A673 (cell line): ENCODE measurements at regions not wholly inside any gene's neighbourhood (a gene's known extent, or its start where the extent isn't known, plus 50 kb on each side); places are given as distances from the start of the nearest gene placed in this dataset.

ENCODE experiments used
- BruUV-seq: library from RNA; stranded (reverse); fragments of 400-500 nt; replicated peaks from 2 replicates; lab custom pipeline; 2021; lab: Mats Ljungman, UMichigan
- CTCF ChIA-PET: fragments of 300-600 bp; sonication (Branson Sonifier 250); formaldehyde crosslinking; loops from one replicate; lab custom pipeline; 2022; ENCODE audit warnings: antibody characterized with exemption; lab: Charles Lee
- POLR2A ChIA-PET: fragments of 300-600 bp; sonication (Branson Sonifier 250); formaldehyde crosslinking; loops from one replicate; lab custom pipeline; 2022; ENCODE audit warnings: antibody characterized with exemption; ENCODE audit not compliant: low non-redundant PET; lab: Charles Lee
- DNase-seq: peaks from one replicate; pipeline ENCODE4 v3.0.0-alpha.2; 2015; ENCODE audit warnings: low spot score
- H3K27ac ChIP-seq: fragments of 200-600 bp; sonication (generic); 2 replicates; pipeline ENCODE4 v1.5.1; 2016; ENCODE audit warnings: mixed run types, low read depth, mild to moderate bottlenecking, mixed read lengths, antibody characterized with exemption, low read length; ENCODE audit not compliant: poor library complexity, severe bottlenecking
- H3K27me3 ChIP-seq: fragments of 200-600 bp; sonication (generic); replicated peaks from 2 replicates; pipeline ENCODE4 v1.6.1; 2017; ENCODE audit warnings: mixed run types, low read depth, mild to moderate bottlenecking, mixed read lengths, antibody characterized with exemption, low read length; ENCODE audit not compliant: insufficient read depth, poor library complexity
- H3K36me3 ChIP-seq: fragments of 200-600 bp; sonication (generic); 2 replicates; pipeline ENCODE4 v1.6.1; 2016; ENCODE audit warnings: mixed run types, mild to moderate bottlenecking, mixed read lengths, antibody characterized with exemption, low read length; ENCODE audit not compliant: insufficient read depth, poor library complexity, severe bottlenecking
- H3K4me1 ChIP-seq: fragments of 200-600 bp; sonication (generic); 2 replicates; pipeline ENCODE4 v1.6.1; 2017; ENCODE audit warnings: mixed run types, mild to moderate bottlenecking, mixed read lengths, antibody characterized with exemption, low read length; ENCODE audit not compliant: insufficient read depth, poor library complexity, severe bottlenecking
- H3K4me3 ChIP-seq: fragments of 200-600 bp; sonication (generic); 2 replicates; pipeline ENCODE4 v1.5.1; 2016; ENCODE audit warnings: low read depth, mixed run types, mild to moderate bottlenecking, mixed read lengths, low read length; ENCODE audit not compliant: poor library complexity, severe bottlenecking
- H3K9me3 ChIP-seq: fragments of 200-600 bp; sonication (generic); 2 replicates; pipeline ENCODE4 v1.6.1; 2016; ENCODE audit warnings: mixed run types, low read depth, mild to moderate bottlenecking, mixed read lengths, antibody characterized with exemption, low read length; ENCODE audit not compliant: poor library complexity, severe bottlenecking
- EZH2 ChIP-seq: fragments of 200-600 bp; sonication (generic); IDR thresholded peaks from 2 replicates; pipeline ENCODE4 v1.6.1; 2017; ENCODE audit warnings: borderline replicate concordance, low read depth, mild to moderate bottlenecking, mixed read lengths, antibody characterized with exemption, low read length; ENCODE audit not compliant: poor library complexity, severe bottlenecking
- intact Hi-C: fragments of 100-400 bp; cut with micrococcal nuclease; formaldehyde crosslinking; loops from one replicate; pipeline ENCODE4 v1.10.0; 2022; ENCODE audit not compliant: unreplicated experiment
- TF ChIP-seq, protein P1 (sequence below): fragments of 300-800, 200-600 bp; sonication (generic); conservative IDR thresholded peaks from 2 replicates; pipeline ENCODE4 v1.5.1; 2017; ENCODE audit warnings: low read depth, mild to moderate bottlenecking, antibody characterized with exemption, low read length, moderate library complexity, mixed read lengths

DNA sequence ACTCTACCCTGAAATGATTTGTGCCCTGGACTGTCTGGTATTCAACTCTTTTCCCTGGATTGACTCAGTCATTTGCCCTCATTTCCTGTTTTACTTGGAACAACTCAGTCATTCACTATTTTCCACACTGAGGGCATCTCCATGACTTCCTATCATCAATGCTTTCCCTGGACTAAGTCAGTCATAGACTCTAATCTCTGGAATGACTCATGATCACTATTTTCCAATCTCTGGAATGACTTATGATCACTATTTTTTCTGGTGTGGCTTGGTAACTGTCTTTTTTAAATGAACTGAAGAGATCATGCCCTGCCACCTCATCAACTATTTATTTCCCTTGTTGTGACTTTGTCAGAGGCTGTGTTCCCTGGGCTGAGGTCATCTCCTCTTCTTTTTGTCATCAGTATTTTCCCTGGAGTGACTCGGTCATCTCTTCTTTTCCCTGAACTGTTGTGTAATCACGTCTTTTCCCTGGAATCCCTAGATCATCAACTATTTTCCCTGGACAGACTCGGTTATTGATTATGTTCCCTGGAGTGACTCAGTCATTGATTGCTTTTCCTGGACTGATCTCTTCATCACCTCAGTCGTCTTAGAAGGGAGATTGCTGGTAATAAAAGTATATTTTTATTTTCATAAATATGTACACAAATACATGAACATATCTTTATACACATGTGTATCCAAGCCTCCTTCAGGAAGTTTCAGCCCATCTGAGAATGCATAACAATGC lies 327.1 kb upstream of the VCX start:
- H3K4me3 ChIP-seq, result no peak overlapping the region
- no peaks in the 10 kb centered on the region for H3K36me3 ChIP-seq
- H3K27me3 ChIP-seq, result no peaks in the 10 kb centered on the region
- no peaks in the 10 kb centered on the region for H3K4me1 ChIP-seq
- ChIA-PET POLR2A (no interaction called here), CTCF (no interaction called here)
- no peak for DNase-seq
- intact Hi-C loops, result no loop called here
- H3K27ac ChIP-seq, result no peak overlapping the region
- TF ChIP-seq EZH2, result no peak
- TF ChIP-seq, protein P1, sequence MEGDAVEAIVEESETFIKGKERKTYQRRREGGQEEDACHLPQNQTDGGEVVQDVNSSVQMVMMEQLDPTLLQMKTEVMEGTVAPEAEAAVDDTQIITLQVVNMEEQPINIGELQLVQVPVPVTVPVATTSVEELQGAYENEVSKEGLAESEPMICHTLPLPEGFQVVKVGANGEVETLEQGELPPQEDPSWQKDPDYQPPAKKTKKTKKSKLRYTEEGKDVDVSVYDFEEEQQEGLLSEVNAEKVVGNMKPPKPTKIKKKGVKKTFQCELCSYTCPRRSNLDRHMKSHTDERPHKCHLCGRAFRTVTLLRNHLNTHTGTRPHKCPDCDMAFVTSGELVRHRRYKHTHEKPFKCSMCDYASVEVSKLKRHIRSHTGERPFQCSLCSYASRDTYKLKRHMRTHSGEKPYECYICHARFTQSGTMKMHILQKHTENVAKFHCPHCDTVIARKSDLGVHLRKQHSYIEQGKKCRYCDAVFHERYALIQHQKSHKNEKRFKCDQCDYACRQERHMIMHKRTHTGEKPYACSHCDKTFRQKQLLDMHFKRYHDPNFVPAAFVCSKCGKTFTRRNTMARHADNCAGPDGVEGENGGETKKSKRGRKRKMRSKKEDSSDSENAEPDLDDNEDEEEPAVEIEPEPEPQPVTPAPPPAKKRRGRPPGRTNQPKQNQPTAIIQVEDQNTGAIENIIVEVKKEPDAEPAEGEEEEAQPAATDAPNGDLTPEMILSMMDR, result no peak
- peaks cover 6% of the 10 kb centered on the region for H3K9me3 ChIP-seq
- no TSS peak for BruUV-seq

DNA sequence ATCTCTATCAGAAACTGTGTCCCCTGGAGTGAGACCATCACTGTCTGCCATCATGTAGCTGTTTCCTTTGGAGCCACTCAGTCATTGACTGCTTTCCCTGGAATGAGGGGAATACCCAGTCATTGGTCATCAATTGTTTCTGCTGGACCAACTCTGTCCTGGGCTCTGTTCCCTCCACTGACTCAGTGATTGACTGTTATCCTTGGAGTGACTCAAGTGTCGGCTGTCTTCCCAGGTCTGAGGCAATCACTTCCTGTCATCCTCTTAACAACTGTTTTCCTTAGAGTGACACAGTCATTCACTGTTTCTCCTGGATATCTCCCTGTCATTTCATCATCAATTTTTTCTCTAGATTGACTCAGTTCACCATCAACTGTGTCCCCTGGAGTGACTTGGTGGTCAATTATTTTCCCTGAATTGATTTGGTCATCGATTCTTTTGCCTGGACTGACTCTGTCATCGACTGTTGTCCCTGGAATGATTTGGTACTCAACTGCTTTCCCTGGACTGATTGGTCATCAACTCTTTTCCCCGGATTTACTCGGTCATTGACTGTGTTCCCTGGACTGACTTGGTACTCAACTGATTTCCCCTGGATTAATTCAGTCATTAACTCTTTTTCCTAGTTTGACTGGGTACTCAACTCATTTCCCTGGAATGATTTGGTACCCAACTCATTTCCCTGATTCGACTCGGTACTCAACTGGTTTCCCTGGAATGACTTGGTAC lies 327.9 kb upstream of the VCX start:
- POLR2A ChIA-PET, result no interaction called here

DNA sequence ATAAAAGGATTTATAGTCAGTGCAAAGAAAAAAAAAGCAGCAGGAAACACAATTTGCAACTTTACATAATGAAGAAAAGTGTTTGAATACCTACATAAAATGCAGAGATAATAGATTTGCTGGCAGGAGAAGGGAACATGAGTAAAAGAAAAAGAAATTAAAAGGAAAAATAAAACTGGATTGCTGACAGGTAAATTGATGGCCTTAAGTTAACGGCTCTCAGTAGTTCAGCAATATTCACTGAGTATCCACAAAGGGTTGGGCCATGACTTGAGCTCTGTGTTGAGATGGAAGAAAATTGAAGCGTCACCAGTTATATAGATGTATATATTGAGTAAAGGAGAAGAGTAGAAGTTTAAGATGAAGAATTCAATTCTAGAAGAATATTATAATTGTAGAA lies 330.1 kb upstream of the VCX start:
- DNase-seq, result no peak
- Histone ChIP-seq H3K9me3 (no peaks in the 10 kb centered on the region), H3K4me3 (no peak overlapping the region), H3K27me3 (no peaks in the 10 kb centered on the region), H3K4me1 (no peaks in the 10 kb centered on the region), H3K27ac (no peak overlapping the region), H3K36me3 (no peaks in the 10 kb centered on the region)
- BruUV-seq, result no TSS peak
- TF ChIP-seq EZH2, result no peak
- TF ChIP-seq, protein P1, result no peak
- intact Hi-C loops, result no loop called here
- ChIA-PET CTCF (no interaction called here), POLR2A (no interaction called here)

More for the DNA sequence above, 327.9 kb upstream of the VCX start:
- Histone ChIP-seq H3K9me3 (peaks cover under 1% of the 10 kb centered on the region), H3K27me3 (no peaks in the 10 kb centered on the region), H3K4me3 (no peak overlapping the region), H3K4me1 (no peaks in the 10 kb centered on the region), H3K27ac (no peak overlapping the region), H3K36me3 (no peaks in the 10 kb centered on the region)
- TF ChIP-seq, protein P1, result no peak
- DNase-seq, result no peak
- BruUV-seq, result no TSS peak
- CTCF ChIA-PET, result no interaction called here
- intact Hi-C loops, result no loop called here
